BE2C (cell line): ENCODE measurements at regions not wholly inside any gene's neighbourhood (a gene's known extent, or its start where the extent isn't known, plus 50 kb on each side); places are given as distances from the start of the nearest gene placed in this dataset.
A peak's percentile ranks its signal among the peaks of the same experiment; 100 is the strongest.

Experiments used
- DNase-seq: peaks from one replicate; pipeline ENCODE4 v3.0.0-alpha.2; 2020
- H3K27me3 ChIP-seq: fragments of 250-450 bp; sonication (Bioruptor Pico); 2 replicates; pipeline ENCODE4 v1.5.1; 2020; ENCODE audit warnings: mild to moderate bottlenecking
- H3K36me3 ChIP-seq: fragments of 250-450 bp; sonication (Bioruptor Pico); 2 replicates; pipeline ENCODE4 v1.5.1; 2020; ENCODE audit warnings: mild to moderate bottlenecking
- H3K4me1 ChIP-seq: fragments of 250-450 bp; sonication (Bioruptor Pico); 2 replicates; pipeline ENCODE4 v1.5.1; 2020
- H3K4me3 ChIP-seq: 2 replicates; pipeline ENCODE4 v1.5.1; 2011; ENCODE audit warnings: low read depth, low read length
- H3K9me3 ChIP-seq: fragments of 250-450 bp; sonication (Bioruptor Pico); 2 replicates; pipeline ENCODE4 v1.5.1; 2020
- CTCF ChIP-seq: IDR thresholded peaks from 2 replicates; pipeline ENCODE4 v1.5.1; 2012; ENCODE audit warnings: mild to moderate bottlenecking, low read depth, low read length

GRCh38 chr11:25876456-25876965 is 455.4 kb upstream of the ANO3 start:
- H3K27me3 ChIP-seq: no peaks in the 10 kb centered on the region
- H3K36me3 ChIP-seq: no peaks in the 10 kb centered on the region
- no peak for DNase-seq
- no peaks in the 10 kb centered on the region for H3K9me3 ChIP-seq
- H3K4me1 ChIP-seq: no peaks in the 10 kb centered on the region
- H3K4me3 ChIP-seq: no peak overlapping the region
- no peak for TF ChIP-seq CTCF

GRCh38 chr11:25886036-25886435 is 445.9 kb upstream of the ANO3 start:
- Histone ChIP-seq H3K9me3 (no peaks in the 10 kb centered on the region), H3K4me3 (no peak overlapping the region), H3K27me3 (no peaks in the 10 kb centered on the region), H3K4me1 (no peaks in the 10 kb centered on the region), H3K36me3 (no peaks in the 10 kb centered on the region)
- DNase-seq: no peak
- no peak for TF ChIP-seq CTCF

- no peaks in the 10 kb centered on the region for H3K4me1 ChIP-seq
- no peaks in the 10 kb centered on the region for H3K27me3 ChIP-seq
- no peaks in the 10 kb centered on the region for H3K36me3 ChIP-seq
- DNase-seq: no peak
- TF ChIP-seq CTCF: no peak
- H3K9me3 ChIP-seq: no peaks in the 10 kb centered on the region
- no peak overlapping the region for H3K4me3 ChIP-seq
Measured at GRCh38 chr11:25890626-25891260, 441.2 kb upstream of the ANO3 start.

GRCh38 chr11:25891960-25892359 is 440.0 kb upstream of the ANO3 start:
- Histone ChIP-seq H3K36me3 (no peaks in the 10 kb centered on the region), H3K27me3 (no peaks in the 10 kb centered on the region), H3K4me3 (no peak overlapping the region), H3K4me1 (no peaks in the 10 kb centered on the region), H3K9me3 (no peaks in the 10 kb centered on the region)
- TF ChIP-seq CTCF: no peak
- no peak for DNase-seq

GRCh38 chr11:25899617-25900160 is 432.2 kb upstream of the ANO3 start:
- no peak for TF ChIP-seq CTCF
- H3K36me3 ChIP-seq: no peaks in the 10 kb centered on the region
- no peaks in the 10 kb centered on the region for H3K4me1 ChIP-seq
- peak; percentile 2 for DNase-seq
- no peaks in the 10 kb centered on the region for H3K9me3 ChIP-seq
- no peaks in the 10 kb centered on the region for H3K27me3 ChIP-seq
- H3K4me3 ChIP-seq: no peak overlapping the region

- no peak for TF ChIP-seq CTCF
- no peaks in the 10 kb centered on the region for H3K4me1 ChIP-seq
- no peaks in the 10 kb centered on the region for H3K27me3 ChIP-seq
- no peak overlapping the region for H3K4me3 ChIP-seq
- DNase-seq: no peak
- no peaks in the 10 kb centered on the region for H3K9me3 ChIP-seq
- H3K36me3 ChIP-seq: no peaks in the 10 kb centered on the region
Measured at GRCh38 chr11:25900814-25901213, 431.1 kb upstream of the ANO3 start.
